ENCODE measurements at regions not wholly inside any gene's neighbourhood (a gene's known extent, or its start where the extent isn't known, plus 50 kb on each side); places are given as distances from the start of the nearest gene placed in this dataset.
"Not testable (repeated sequence)": the region's sequence is repeated elsewhere in the genome, so short reads cannot be mapped to it uniquely, and the experiment has no call there.

- DNase-seq (ENCODE audit: low read depth): no peak
Observed at GRCh38 chr2:203585516-203585915, 50.4 kb upstream of the RAPH1 start.

- no peak for DNase-seq (ENCODE audit: low read depth)
Observed at GRCh38 chr2:203586206-203586605, 51.1 kb upstream of the RAPH1 start.

- DNase-seq (ENCODE audit: low read depth): no peak
Observed at GRCh38 chr2:203586696-203587095, 51.6 kb upstream of the RAPH1 start.

GRCh38 chr2:203590496-203590895 lies 55.4 kb upstream of the RAPH1 start:
- no peak for DNase-seq (ENCODE audit: low read depth)

- DNase-seq (ENCODE audit: low read depth): no peak
Observed at GRCh38 chr2:203591642-203592041, 56.5 kb upstream of the RAPH1 start.

GRCh38 chr2:203592470-203592869 lies 57.4 kb upstream of the RAPH1 start:
- DNase-seq (ENCODE audit: low read depth): no peak

- DNase-seq (ENCODE audit: low read depth): no peak
Observed at GRCh38 chr2:203594541-203594940, 59.4 kb upstream of the RAPH1 start.

- DNase-seq (ENCODE audit: low read depth): no peak
Observed at GRCh38 chr2:203596183-203596582, 61.1 kb upstream of the RAPH1 start.

GRCh38 chr2:203599509-203599908 lies 64.4 kb upstream of the RAPH1 start:
- DNase-seq (ENCODE audit: low read depth): no peak

- no peak for DNase-seq (ENCODE audit: low read depth)
Observed at GRCh38 chr2:203600286-203600685, 65.2 kb upstream of the RAPH1 start.

GRCh38 chr2:203603456-203604389 lies 68.6 kb upstream of the RAPH1 start:
- DNase-seq (ENCODE audit: low read depth): no peak

GRCh38 chr2:203605302-203605701 lies 70.2 kb upstream of the RAPH1 start:
- no peak for DNase-seq (ENCODE audit: low read depth)

- no peak for DNase-seq (ENCODE audit: low read depth)
Observed at GRCh38 chr2:203606051-203606450, 71.0 kb upstream of the RAPH1 start.

- no peak for DNase-seq (ENCODE audit: low read depth)
Observed at GRCh38 chr2:203610558-203610957, 75.5 kb upstream of the RAPH1 start.

GRCh38 chr2:203612246-203612645 lies 77.1 kb upstream of the RAPH1 start:
- no peak for DNase-seq (ENCODE audit: low read depth)

GRCh38 chr2:203619267-203619878 lies 84.3 kb upstream of the RAPH1 start:
- DNase-seq (ENCODE audit: low read depth): no peak

- no peak for DNase-seq (ENCODE audit: low read depth)
Observed at GRCh38 chr2:203621981-203622515, 84.4 kb upstream of the CD28 start.

GRCh38 chr2:203623096-203623495 lies 83.3 kb upstream of the CD28 start:
- DNase-seq (ENCODE audit: low read depth): peak; percentile 90

- peak; percentile 19 for DNase-seq (ENCODE audit: low read depth)
Observed at GRCh38 chr2:203623661-203624060, 82.8 kb upstream of the CD28 start.

- DNase-seq (ENCODE audit: low read depth): no peak
Observed at GRCh38 chr2:203625701-203626100, 80.7 kb upstream of the CD28 start.

GRCh38 chr2:203626247-203626646 lies 80.2 kb upstream of the CD28 start:
- not testable (repeated sequence) for DNase-seq (ENCODE audit: low read depth)

GRCh38 chr2:203626952-203627681 lies 79.3 kb upstream of the CD28 start:
- no peak for DNase-seq (ENCODE audit: low read depth)

All from HT1080 (cell line).